GM19463 (cell line): ENCODE measurements at regions not wholly inside any gene's neighbourhood (a gene's known extent, or its start where the extent isn't known, plus 50 kb on each side); places are given as distances from the start of the nearest gene placed in this dataset.
A peak's percentile ranks its signal among the peaks of the same experiment; 100 is the strongest.

Experiments
- ATAC-seq: cut with Tn5 transposase; IDR thresholded peaks from one replicate; pipeline ENCODE4 v1.9.1; 2021; ENCODE audit warnings: mild to moderate bottlenecking, moderate library complexity; ENCODE audit not compliant: unreplicated experiment

GRCh38 chr10:6339891-6340290 is 137.2 kb downstream of the PFKFB3 start:
- ATAC-seq = no peak

GRCh38 chr10:6342096-6342685 is 139.5 kb downstream of the PFKFB3 start:
- ATAC-seq = no peak

GRCh38 chr10:6343305-6344010 is 140.7 kb downstream of the PFKFB3 start:
- ATAC-seq = no peak

GRCh38 chr10:6345404-6345803 is 142.7 kb downstream of the PFKFB3 start:
- no peak for ATAC-seq

- ATAC-seq = no peak
These were observed 143.9 kb downstream of the PFKFB3 start for GRCh38 chr10:6346631-6347030.

- ATAC-seq = peak; percentile 21
These were observed 144.7 kb downstream of the PFKFB3 start for GRCh38 chr10:6347391-6347951.

- ATAC-seq = peak; percentile 95
These were observed 145.6 kb downstream of the PFKFB3 start for GRCh38 chr10:6348096-6348874.

GRCh38 chr10:6349846-6350535 is 147.3 kb downstream of the PFKFB3 start:
- no peak for ATAC-seq

GRCh38 chr10:6350609-6351008 is 147.9 kb downstream of the PFKFB3 start:
- ATAC-seq = no peak

- no peak for ATAC-seq
These were observed 148.8 kb downstream of the PFKFB3 start for GRCh38 chr10:6351495-6351894.

GRCh38 chr10:6353526-6353925 is 150.8 kb downstream of the PFKFB3 start:
- no peak for ATAC-seq

GRCh38 chr10:6354168-6354772 is 151.5 kb downstream of the PFKFB3 start:
- ATAC-seq = no peak

- no peak for ATAC-seq
These were observed 153.6 kb downstream of the PFKFB3 start for GRCh38 chr10:6356280-6356793.

- no peak for ATAC-seq
These were observed 159.1 kb downstream of the PFKFB3 start for GRCh38 chr10:6361869-6362268.

- ATAC-seq = no peak
These were observed 160.1 kb downstream of the PFKFB3 start for GRCh38 chr10:6362879-6363278.

GRCh38 chr10:6363511-6363910 is 160.8 kb downstream of the PFKFB3 start:
- ATAC-seq = no peak

- ATAC-seq = no peak
These were observed 161.6 kb downstream of the PFKFB3 start for GRCh38 chr10:6364283-6364682.

GRCh38 chr10:6364893-6365292 is 162.2 kb downstream of the PFKFB3 start:
- ATAC-seq = no peak

GRCh38 chr10:6365384-6365783 is 162.7 kb downstream of the PFKFB3 start:
- no peak for ATAC-seq
